Nephron progenitor cell (in vitro differentiated cells): ENCODE measurements at regions not wholly inside any gene's neighbourhood (a gene's known extent, or its start where the extent isn't known, plus 50 kb on each side); places are given as distances from the start of the nearest gene placed in this dataset.
"Not testable (repeated sequence)": the region's sequence is repeated elsewhere in the genome, so short reads cannot be mapped to it uniquely, and the experiment has no call there.

Experiments
- DNase-seq: peaks from one replicate; pipeline ENCODE4 v3.0.0; 2021
- H3K27ac Mint-ChIP-seq: 2 replicates; pipeline ENCODE4 v1.8.0; 2021; ENCODE audit warnings: mild to moderate bottlenecking, moderate library complexity, mixed read lengths
- H3K27me3 Mint-ChIP-seq: 2 replicates; pipeline ENCODE4 v1.8.0; 2021; ENCODE audit warnings: mild to moderate bottlenecking, low read depth, mixed read lengths; ENCODE audit not compliant: poor library complexity
- H3K36me3 Mint-ChIP-seq: 2 replicates; pipeline ENCODE4 v1.8.0; 2021; ENCODE audit warnings: low read depth, mixed read lengths
- H3K4me1 Mint-ChIP-seq: 2 replicates; pipeline ENCODE4 v1.8.0; 2021; ENCODE audit warnings: mixed read lengths
- H3K4me3 Mint-ChIP-seq: 2 replicates; pipeline ENCODE4 v1.8.0; 2021; ENCODE audit warnings: mild to moderate bottlenecking, moderate library complexity, mixed read lengths
- H3K9me3 Mint-ChIP-seq: 2 replicates; pipeline ENCODE4 v1.8.0; 2021; ENCODE audit warnings: mild to moderate bottlenecking, moderate library complexity, mixed read lengths
- TF ChIP-seq, protein P1 (sequence below): fragments of 200-600 bp; sonication (generic); IDR thresholded peaks from 2 replicates; pipeline ENCODE4 v1.5.0; 2021; ENCODE audit warnings: antibody characterized with exemption

DNA sequence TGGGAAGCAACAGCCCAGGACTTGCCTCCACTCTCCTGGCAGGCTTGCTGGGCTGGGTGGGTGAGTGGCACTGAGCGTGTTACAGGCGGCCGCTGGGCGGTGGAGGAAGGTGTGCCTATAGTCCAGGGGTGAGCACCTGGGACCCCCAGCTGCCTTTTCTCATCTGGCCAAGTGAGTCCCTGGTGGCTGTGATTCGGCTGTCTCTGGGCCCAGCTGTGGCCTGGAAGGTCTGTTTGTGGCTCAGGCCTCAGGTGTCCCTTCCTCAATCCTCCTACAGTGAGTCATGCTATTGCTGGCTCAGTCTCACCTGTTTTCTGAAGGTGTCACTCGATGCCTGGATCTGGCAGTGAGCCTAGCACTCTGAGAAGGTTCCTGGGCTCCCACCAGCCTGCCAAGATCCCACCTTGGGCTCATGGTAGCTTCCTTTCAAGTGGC lies 564.2 kb downstream of the PTPRU start:
- no peak overlapping the region for H3K27ac Mint-ChIP-seq
- H3K4me3 Mint-ChIP-seq, result no peak overlapping the region
- no peak for DNase-seq
- peaks cover 29% of the 10 kb centered on the region for H3K4me1 Mint-ChIP-seq
- H3K9me3 Mint-ChIP-seq, result peaks cover 13% of the 10 kb centered on the region
- H3K27me3 Mint-ChIP-seq, result peaks cover 5% of the 10 kb centered on the region
- no peaks in the 10 kb centered on the region for H3K36me3 Mint-ChIP-seq
- TF ChIP-seq, protein P1, sequence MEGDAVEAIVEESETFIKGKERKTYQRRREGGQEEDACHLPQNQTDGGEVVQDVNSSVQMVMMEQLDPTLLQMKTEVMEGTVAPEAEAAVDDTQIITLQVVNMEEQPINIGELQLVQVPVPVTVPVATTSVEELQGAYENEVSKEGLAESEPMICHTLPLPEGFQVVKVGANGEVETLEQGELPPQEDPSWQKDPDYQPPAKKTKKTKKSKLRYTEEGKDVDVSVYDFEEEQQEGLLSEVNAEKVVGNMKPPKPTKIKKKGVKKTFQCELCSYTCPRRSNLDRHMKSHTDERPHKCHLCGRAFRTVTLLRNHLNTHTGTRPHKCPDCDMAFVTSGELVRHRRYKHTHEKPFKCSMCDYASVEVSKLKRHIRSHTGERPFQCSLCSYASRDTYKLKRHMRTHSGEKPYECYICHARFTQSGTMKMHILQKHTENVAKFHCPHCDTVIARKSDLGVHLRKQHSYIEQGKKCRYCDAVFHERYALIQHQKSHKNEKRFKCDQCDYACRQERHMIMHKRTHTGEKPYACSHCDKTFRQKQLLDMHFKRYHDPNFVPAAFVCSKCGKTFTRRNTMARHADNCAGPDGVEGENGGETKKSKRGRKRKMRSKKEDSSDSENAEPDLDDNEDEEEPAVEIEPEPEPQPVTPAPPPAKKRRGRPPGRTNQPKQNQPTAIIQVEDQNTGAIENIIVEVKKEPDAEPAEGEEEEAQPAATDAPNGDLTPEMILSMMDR, result no peak

DNA sequence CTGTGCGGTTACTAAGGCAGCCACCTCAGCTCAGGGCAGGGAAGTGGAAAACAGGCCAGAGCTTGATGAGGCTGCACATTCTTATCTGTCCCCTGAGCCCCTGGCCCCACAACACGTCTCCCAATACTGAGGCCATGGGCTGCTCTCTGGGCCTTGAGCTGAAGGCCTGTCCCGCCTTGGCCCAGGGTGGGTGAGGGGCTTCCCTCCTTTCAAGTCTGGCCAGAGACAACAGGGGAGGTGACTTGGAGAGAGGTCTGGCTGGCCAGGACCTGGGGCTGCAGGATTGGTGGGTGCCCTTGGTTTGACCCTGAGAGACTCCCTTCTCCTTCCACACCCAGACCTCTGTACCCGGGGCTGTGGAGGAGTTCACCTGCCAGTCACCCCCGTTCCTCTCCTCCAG lies 563.8 kb downstream of the PTPRU start:
- TF ChIP-seq, protein P1, result no peak
- Mint-ChIP-seq H3K9me3 (peaks cover 16% of the 10 kb centered on the region), H3K4me3 (no peak overlapping the region), H3K27me3 (peaks cover 5% of the 10 kb centered on the region), H3K4me1 (peaks cover 29% of the 10 kb centered on the region), H3K36me3 (no peaks in the 10 kb centered on the region), H3K27ac (peak overlapping the region; percentile 32)
- no peak for DNase-seq

DNA sequence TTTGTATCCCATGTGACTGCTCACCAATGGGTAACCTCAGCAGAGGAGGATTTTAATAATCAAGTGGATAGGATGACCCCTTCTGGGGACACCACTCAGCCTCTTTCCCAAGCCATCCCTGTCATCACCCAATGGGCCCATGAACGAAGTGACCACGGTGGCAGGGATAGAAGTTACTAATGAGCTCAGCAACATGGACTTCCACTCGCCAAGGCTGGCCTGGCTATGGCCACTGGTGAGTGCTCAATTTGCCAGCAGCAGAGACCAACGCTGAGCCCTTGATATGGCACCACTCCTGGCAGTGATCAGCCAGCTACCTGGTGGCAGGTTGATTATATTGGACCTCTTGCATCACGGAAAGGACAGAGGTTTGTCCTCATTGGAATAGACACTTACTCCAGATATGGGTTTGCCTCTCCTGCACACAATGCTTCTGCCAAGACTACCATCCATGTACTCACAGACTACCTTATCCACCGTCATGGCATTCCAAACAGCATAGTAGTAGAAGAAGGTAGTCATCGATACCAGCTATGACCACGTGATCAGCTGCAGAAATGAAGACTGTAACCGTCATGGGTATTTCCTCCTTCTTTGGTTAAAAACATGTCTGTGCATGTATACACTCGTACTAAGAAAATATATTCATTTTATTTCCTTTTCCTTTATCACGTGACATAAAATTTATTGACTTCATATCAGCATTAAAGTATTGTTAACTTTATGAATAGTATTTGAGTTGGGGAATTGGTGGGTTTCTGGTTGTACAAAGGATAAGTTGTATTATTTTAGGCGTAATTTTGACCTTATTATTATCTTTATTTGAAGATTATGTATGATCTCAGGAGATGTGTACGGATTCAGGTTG lies 562.6 kb downstream of the PTPRU start:
- Mint-ChIP-seq H3K4me1 (peaks cover 19% of the 10 kb centered on the region), H3K9me3 (peaks cover 20% of the 10 kb centered on the region), H3K36me3 (peaks cover 4% of the 10 kb centered on the region), H3K4me3 (no peak overlapping the region), H3K27ac (no peak overlapping the region), H3K27me3 (peaks cover 5% of the 10 kb centered on the region)
- TF ChIP-seq, protein P1, result no peak
- no peak for DNase-seq

DNA sequence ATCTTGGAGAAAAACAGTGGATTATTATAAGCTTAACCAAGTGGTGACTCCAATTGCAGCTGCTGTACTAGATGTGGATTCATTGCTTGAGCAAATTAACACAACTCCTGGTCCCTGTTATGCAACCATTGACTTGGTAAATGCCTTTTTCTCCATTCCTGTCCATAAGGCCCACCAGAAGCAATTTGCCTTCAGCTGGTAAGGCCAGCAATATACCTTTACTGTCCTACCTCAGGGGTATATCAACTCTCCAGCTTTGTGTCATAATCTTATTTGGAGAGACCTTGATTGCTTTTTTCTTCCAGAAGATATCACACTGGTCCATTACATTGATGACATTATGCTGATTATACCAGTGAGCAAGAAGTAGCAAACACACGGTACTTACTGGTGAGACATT lies 560.8 kb downstream of the PTPRU start:
- not testable (repeated sequence) for H3K27me3 Mint-ChIP-seq, DNase-seq, H3K36me3 Mint-ChIP-seq, H3K4me1 Mint-ChIP-seq, H3K27ac Mint-ChIP-seq, H3K4me3 Mint-ChIP-seq
- H3K9me3 Mint-ChIP-seq, result peaks cover 20% of the 10 kb centered on the region

DNA sequence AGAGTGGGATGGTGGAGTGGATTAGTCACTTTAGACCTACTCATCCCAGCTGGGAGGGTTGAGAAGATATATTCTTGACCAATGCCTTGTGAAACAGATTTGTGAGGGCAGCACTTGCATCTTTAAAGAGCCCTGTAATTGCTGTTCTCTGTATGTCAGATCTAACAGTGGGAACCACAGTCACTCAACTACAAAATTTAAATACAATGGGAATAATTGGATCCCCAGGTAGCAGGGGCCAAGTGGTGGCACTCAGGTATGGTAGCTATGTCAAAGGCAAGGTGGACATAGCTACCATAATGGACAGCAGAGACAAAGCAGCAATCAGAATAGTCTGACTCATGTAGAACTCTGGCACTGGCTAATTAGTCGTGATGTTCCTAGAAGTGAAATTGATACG lies 559.6 kb downstream of the PTPRU start:
- H3K9me3 Mint-ChIP-seq, result peaks cover 20% of the 10 kb centered on the region
- H3K4me1 Mint-ChIP-seq, H3K27ac Mint-ChIP-seq, H3K4me3 Mint-ChIP-seq, H3K36me3 Mint-ChIP-seq, DNase-seq, H3K27me3 Mint-ChIP-seq: not testable (repeated sequence)

DNA sequence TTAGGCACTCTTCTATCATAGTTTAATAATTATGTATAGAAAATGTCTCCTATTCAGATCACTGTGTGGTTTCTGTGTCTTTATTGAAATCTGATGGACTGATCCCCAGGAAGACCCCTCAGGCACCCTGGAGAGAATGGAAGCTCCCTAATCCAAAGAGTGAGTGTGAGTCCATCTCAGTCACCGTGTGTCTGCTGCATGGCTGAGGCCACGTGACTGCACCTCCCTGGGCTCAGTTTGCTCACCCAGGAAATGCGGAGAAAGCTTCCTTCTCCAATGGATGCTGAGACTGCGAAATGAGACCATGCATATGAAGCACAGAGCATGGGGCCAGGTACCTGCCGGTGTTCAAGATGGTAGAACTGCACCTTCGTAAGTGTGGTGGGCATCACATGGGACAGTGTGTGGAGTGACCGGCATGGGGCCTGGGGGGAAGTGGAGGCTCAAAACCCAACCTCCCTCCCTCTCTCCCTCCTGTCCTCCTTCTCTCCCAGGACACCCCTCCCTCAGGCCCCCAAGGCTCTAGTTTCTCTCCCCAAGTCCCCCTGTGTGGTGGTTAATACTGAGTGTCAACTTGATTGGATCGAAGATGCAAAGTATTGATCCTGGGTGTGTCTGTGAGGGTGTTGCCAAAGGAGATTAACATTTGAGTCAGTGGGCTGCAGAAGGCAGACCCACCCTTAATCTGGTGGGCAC lies 557.5 kb downstream of the PTPRU start:
- no peaks in the 10 kb centered on the region for H3K4me1 Mint-ChIP-seq
- DNase-seq, result no peak
- peaks cover 7% of the 10 kb centered on the region for H3K27me3 Mint-ChIP-seq
- no peak overlapping the region for H3K4me3 Mint-ChIP-seq
- H3K9me3 Mint-ChIP-seq, result peaks cover 20% of the 10 kb centered on the region
- H3K36me3 Mint-ChIP-seq, result peaks cover 4% of the 10 kb centered on the region
- TF ChIP-seq, protein P1, result no peak
- no peak overlapping the region for H3K27ac Mint-ChIP-seq
